GM23248 (cell line): ENCODE measurements at regions not wholly inside any gene's neighbourhood (a gene's known extent, or its start where the extent isn't known, plus 50 kb on each side); places are given as distances from the start of the nearest gene placed in this dataset.

ENCODE experiments used
- EZH2 ChIP-seq: fragments of 200-600 bp; sonication (generic); IDR thresholded peaks from 2 replicates; pipeline ENCODE4 v1.6.1; 2018; ENCODE audit warnings: antibody characterized with exemption, mild to moderate bottlenecking; ENCODE audit not compliant: insufficient read depth, poor library complexity, severe bottlenecking
- EZH2phosphoT487 ChIP-seq: fragments of 200-600 bp; sonication (generic); IDR thresholded peaks from 2 replicates; pipeline ENCODE4 v1.6.1; 2018; ENCODE audit warnings: antibody characterized with exemption, moderate library complexity, mild to moderate bottlenecking, low read depth; ENCODE audit not compliant: insufficient read depth

DNA sequence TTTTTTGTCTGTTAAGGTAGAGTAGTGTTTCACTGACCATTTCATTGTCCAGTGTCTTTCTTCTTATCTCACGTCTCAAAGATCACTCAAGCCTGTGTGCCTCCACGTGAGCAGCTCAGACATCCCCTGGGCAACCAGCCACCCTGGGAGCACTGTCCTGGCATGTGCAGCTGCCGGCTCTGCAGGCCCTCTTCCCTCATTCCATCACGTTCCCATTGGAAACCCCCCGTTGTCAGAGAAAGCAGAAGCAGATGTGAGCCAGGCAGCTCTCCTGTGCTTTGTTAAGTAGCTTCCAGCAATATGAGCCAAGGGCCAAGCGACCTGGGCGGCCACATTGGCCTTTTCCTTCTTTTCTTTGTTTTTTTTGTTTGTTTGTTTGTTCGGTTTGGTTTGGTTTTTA is 233.2 kb upstream of the SYNDIG1 start:
- TF ChIP-seq EZH2phosphoT487 (no peak), EZH2 (no peak)
